CD4-positive, alpha-beta T cell (primary cell): ENCODE measurements at regions not wholly inside any gene's neighbourhood (a gene's known extent, or its start where the extent isn't known, plus 50 kb on each side); places are given as distances from the start of the nearest gene placed in this dataset.

Experiments
- ATAC-seq: fragments of 200-7000 bp; cut with Tn5 transposase; one replicate; pipeline ENCODE4 v1.10.0; 2022; ENCODE audit warnings: mild to moderate bottlenecking; ENCODE audit not compliant: poor library complexity
- CTCF ChIA-PET: fragments of 350-600 bp; sonication (Branson Sonifier 250); formaldehyde crosslinking; loops from one replicate; lab custom pipeline; 2021; ENCODE audit warnings: antibody characterized with exemption, inconsistent platforms; lab: Charles Lee
- POLR2A ChIA-PET: fragments of 350-600 bp; sonication (Branson Sonifier 250); formaldehyde crosslinking; loops from one replicate; lab custom pipeline; 2021; ENCODE audit warnings: antibody characterized with exemption, inconsistent platforms; lab: Charles Lee
- DNase-seq, 14 experiments: peaks; one replicate each; pipeline ENCODE4 v3.0.0-alpha.2; 2013 to 2020; ENCODE audit warnings: mixed read lengths in 2 of 14
- H3K27ac ChIP-seq, 2 donors: one replicate each; pipeline versions ENCODE4 v1.5.1 to v1.7.0; 2013; ENCODE audit warnings: low read length in 2 of 2, low read depth in 1 of 2, mild to moderate bottlenecking in 1 of 2
- H3K27me3 ChIP-seq, 2 experiments: 1 replicate in 1 of 2; 2 replicates in 1 of 2; pipeline versions ENCODE4 v1.6.1 to v1.7.0; 2013; ENCODE audit warnings: low read length in 2 of 2, control low read depth in 1 of 2, mild to moderate bottlenecking in 1 of 2, moderate library complexity in 1 of 2; ENCODE audit not compliant: insufficient read depth in 2 of 2, control insufficient read depth in 1 of 2
- H3K36me3 ChIP-seq: one replicate; pipeline ENCODE4 v1.6.1; 2013; ENCODE audit warnings: low read length, control low read depth; ENCODE audit not compliant: insufficient read depth
- H3K4me1 ChIP-seq: one replicate; pipeline ENCODE4 v1.6.1; 2013; ENCODE audit warnings: low read length, control low read depth; ENCODE audit not compliant: insufficient read depth
- H3K4me3 ChIP-seq: one replicate; pipeline ENCODE4 v1.5.1; 2013; ENCODE audit warnings: mild to moderate bottlenecking, low read length, moderate library complexity
- H3K9me3 ChIP-seq, 2 experiments: 1 replicate in 1 of 2; 2 replicates in 1 of 2; pipeline versions ENCODE4 v1.6.1 to v1.7.0; 2013; ENCODE audit warnings: low read length in 2 of 2, mild to moderate bottlenecking in 2 of 2, control low read depth in 1 of 2, moderate library complexity in 1 of 2; ENCODE audit not compliant: control insufficient read depth in 1 of 2, insufficient read depth in 1 of 2
- H3K27ac Mint-ChIP-seq: one replicate; pipeline ENCODE4 v1.8.0; 2020; ENCODE audit warnings: mixed read lengths
- H3K27me3 Mint-ChIP-seq: one replicate; pipeline ENCODE4 v1.8.0; 2021; ENCODE audit warnings: mixed read lengths
- H3K36me3 Mint-ChIP-seq: one replicate; pipeline ENCODE4 v1.8.0; 2021; ENCODE audit warnings: low read depth, mixed read lengths
- H3K4me1 Mint-ChIP-seq: one replicate; pipeline ENCODE4 v1.8.0; 2021; ENCODE audit warnings: low read depth, mixed read lengths
- H3K4me3 Mint-ChIP-seq: one replicate; pipeline ENCODE4 v1.8.0; 2020; ENCODE audit warnings: mild to moderate bottlenecking, mixed read lengths
- H3K9me3 Mint-ChIP-seq: one replicate; pipeline ENCODE4 v1.8.0; 2020; ENCODE audit warnings: mixed read lengths
- intact Hi-C, 2 experiments: fragments of 100-400 bp; cut with DNase I in 1 of 2; cut with micrococcal nuclease in 1 of 2; formaldehyde crosslinking; loops; one replicate each; pipeline versions ENCODE4 v1.15.1 to v1.9.0; 2023 to 2025; cut with DNase I, micrococcal nuclease
- TF ChIP-seq, protein P1 (sequence below): fragments of 200-600 bp; IDR thresholded peaks from one replicate; pipeline ENCODE4 v1.8.0; 2022; ENCODE audit warnings: antibody characterized with exemption, mild to moderate bottlenecking

DNA sequence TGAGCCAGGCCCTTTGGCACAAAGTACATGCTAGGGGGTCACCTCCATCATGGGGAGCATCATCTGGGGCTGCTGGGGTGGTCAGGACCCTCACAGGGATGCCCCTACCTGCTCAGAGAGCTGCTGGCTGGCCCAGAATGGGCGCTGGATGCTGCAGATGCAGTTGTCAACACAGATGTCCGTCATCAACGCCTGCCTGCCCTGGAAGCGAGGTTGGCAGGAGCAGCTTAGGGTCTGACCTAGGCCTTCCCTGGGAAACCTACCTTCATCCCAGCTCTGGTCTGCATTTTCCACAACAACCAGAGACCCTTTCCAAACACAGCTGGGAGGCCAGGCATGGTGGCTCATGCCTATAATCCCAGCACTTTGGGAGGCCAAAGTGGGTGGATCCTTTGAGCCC is 88.0 kb downstream of the EDN3 start:
- Histone ChIP-seq H3K27ac (no peak overlapping the region), H3K36me3 (no peaks in the 10 kb centered on the region), H3K27me3 (peaks cover 0 to 10% of the 10 kb centered on the region in 2 experiments), H3K9me3 (peaks cover 0 to 21% of the 10 kb centered on the region in 2 experiments), H3K4me1 (peaks cover 12% of the 10 kb centered on the region), H3K4me3 (no peak overlapping the region)
- TF ChIP-seq, protein P1, sequence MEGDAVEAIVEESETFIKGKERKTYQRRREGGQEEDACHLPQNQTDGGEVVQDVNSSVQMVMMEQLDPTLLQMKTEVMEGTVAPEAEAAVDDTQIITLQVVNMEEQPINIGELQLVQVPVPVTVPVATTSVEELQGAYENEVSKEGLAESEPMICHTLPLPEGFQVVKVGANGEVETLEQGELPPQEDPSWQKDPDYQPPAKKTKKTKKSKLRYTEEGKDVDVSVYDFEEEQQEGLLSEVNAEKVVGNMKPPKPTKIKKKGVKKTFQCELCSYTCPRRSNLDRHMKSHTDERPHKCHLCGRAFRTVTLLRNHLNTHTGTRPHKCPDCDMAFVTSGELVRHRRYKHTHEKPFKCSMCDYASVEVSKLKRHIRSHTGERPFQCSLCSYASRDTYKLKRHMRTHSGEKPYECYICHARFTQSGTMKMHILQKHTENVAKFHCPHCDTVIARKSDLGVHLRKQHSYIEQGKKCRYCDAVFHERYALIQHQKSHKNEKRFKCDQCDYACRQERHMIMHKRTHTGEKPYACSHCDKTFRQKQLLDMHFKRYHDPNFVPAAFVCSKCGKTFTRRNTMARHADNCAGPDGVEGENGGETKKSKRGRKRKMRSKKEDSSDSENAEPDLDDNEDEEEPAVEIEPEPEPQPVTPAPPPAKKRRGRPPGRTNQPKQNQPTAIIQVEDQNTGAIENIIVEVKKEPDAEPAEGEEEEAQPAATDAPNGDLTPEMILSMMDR: no peak
- CTCF ChIA-PET: no interaction called here
- ATAC-seq (no peak), DNase-seq (no peak)
- H3K4me1 Mint-ChIP-seq: peaks cover 10% of the 10 kb centered on the region
- no peaks in the 10 kb centered on the region for H3K9me3 Mint-ChIP-seq
- intact Hi-C loops: no loop called here
- no peak overlapping the region for H3K4me3 Mint-ChIP-seq
- no peak overlapping the region for H3K27ac Mint-ChIP-seq
- POLR2A ChIA-PET: no interaction called here
- no peaks in the 10 kb centered on the region for H3K27me3 Mint-ChIP-seq
- no peaks in the 10 kb centered on the region for H3K36me3 Mint-ChIP-seq

DNA sequence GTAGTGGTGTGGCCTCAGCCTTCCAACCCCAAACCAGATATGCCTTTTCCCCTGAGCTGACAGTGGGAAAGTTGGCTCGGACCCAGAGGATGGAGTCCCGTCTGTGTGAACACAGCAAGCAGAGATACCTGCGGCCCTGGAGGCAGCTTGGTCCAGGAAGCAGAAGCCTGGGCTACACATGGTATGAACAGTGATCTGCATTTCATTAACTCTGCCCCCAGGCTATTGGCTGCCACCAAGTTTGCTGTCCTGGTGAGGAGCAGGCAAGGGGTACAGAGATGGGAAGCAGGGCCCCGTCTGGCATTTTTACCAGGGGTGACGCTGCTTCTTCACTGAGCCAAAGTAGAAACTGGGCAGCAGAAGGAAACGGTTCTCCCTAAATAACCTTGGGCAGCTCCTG is 90.0 kb downstream of the EDN3 start:
- no peaks in the 10 kb centered on the region for H3K36me3 ChIP-seq
- peaks cover 7% of the 10 kb centered on the region for H3K4me1 ChIP-seq
- DNase-seq: no peak
- ATAC-seq: no peak
- TF ChIP-seq, protein P1: no peak
- Mint-ChIP-seq H3K9me3 (no peaks in the 10 kb centered on the region), H3K4me1 (peaks cover 7% of the 10 kb centered on the region), H3K27me3 (no peaks in the 10 kb centered on the region), H3K36me3 (no peaks in the 10 kb centered on the region), H3K27ac (no peak overlapping the region), H3K4me3 (no peak overlapping the region)
- H3K27ac ChIP-seq: no peak overlapping the region
- intact Hi-C loops: no loop called here
- H3K4me3 ChIP-seq: no peak overlapping the region
- H3K27me3 ChIP-seq: peaks cover 0 to 17% of the 10 kb centered on the region in 2 experiments
- ChIA-PET CTCF (no interaction called here), POLR2A (no interaction called here)
- H3K9me3 ChIP-seq: peaks cover 0 to 5% of the 10 kb centered on the region in 2 experiments

DNA sequence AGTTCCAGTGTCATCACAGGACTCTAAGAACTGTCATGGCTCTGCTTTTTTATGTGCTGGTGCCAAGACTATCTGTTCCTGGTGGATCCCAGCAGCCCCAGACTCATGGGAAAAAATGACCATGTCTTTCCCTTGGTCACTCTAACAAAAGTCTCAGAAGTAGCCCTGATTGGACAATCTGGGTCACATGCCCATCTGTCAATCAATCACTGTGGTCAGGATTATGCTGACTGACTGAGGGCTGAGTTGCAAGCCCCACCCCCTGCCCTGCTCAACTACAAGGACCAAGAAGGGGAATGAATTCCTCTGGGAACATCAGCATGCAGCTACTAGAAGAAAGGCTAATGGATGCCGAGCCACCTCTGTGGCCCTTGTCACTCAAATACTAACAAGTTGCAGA is 91.6 kb downstream of the EDN3 start:
- no peaks in the 10 kb centered on the region for H3K36me3 Mint-ChIP-seq
- Histone ChIP-seq H3K4me1 (no peaks in the 10 kb centered on the region), H3K4me3 (no peak overlapping the region), H3K27me3 (peaks cover 0 to 17% of the 10 kb centered on the region in 2 experiments), H3K36me3 (no peaks in the 10 kb centered on the region), H3K9me3 (no peaks in the 10 kb centered on the region), H3K27ac (no peak overlapping the region)
- DNase-seq: no peak
- ChIA-PET POLR2A (interaction anchor here (0.9 kb wide), 1 partner anchor 360 kb away, joined by 3 read pairs; the partner anchor contains the start of gene ATP5F1E), CTCF (no interaction called here)
- no peak overlapping the region for H3K4me3 Mint-ChIP-seq
- H3K27me3 Mint-ChIP-seq: no peaks in the 10 kb centered on the region
- H3K27ac Mint-ChIP-seq: no peak overlapping the region
- no peaks in the 10 kb centered on the region for H3K9me3 Mint-ChIP-seq
- TF ChIP-seq, protein P1: no peak
- intact Hi-C loops: no loop called here
- H3K4me1 Mint-ChIP-seq: no peaks in the 10 kb centered on the region
- no peak for ATAC-seq
